Loucy (cell line): ENCODE measurements at regions not wholly inside any gene's neighbourhood (a gene's known extent, or its start where the extent isn't known, plus 50 kb on each side); places are given as distances from the start of the nearest gene placed in this dataset.

Source experiments
- H2AFZ ChIP-seq: fragments of 200-600 bp; sonication (generic); 2 replicates; pipeline ENCODE4 v1.6.0; 2016; ENCODE audit warnings: antibody characterized with exemption, mild to moderate bottlenecking, low read length, moderate library complexity
- H3F3A ChIP-seq: fragments of 200-600 bp; 2 replicates; pipeline ENCODE4 v1.6.0; 2016; ENCODE audit warnings: antibody characterized with exemption, low read depth, mild to moderate bottlenecking
- H3K27me3 ChIP-seq: fragments of 200-600 bp; sonication (generic); 2 replicates; pipeline ENCODE4 v1.6.1; 2014; ENCODE audit warnings: low read length, mild to moderate bottlenecking; ENCODE audit not compliant: insufficient read depth, poor library complexity, severe bottlenecking
- H3K36me3 ChIP-seq: fragments of 200-600 bp; sonication (generic); 2 replicates; pipeline ENCODE4 v1.6.1; 2016; ENCODE audit warnings: low read length; ENCODE audit not compliant: insufficient read depth
- H3K4me1 ChIP-seq: fragments of 200-600 bp; sonication (generic); 2 replicates; pipeline ENCODE4 v1.5.1; 2014; ENCODE audit warnings: low read length, mild to moderate bottlenecking; ENCODE audit not compliant: insufficient read depth, poor library complexity, severe bottlenecking
- H3K4me2 ChIP-seq: fragments of 200-600 bp; sonication (generic); 2 replicates; pipeline ENCODE4 v1.6.0; 2014; ENCODE audit warnings: antibody characterized with exemption, low read length, low read depth, mild to moderate bottlenecking; ENCODE audit not compliant: poor library complexity, severe bottlenecking
- H3K4me3 ChIP-seq: fragments of 200-600 bp; sonication (generic); 2 replicates; pipeline ENCODE4 v1.5.1; 2014; ENCODE audit warnings: low read length, mild to moderate bottlenecking, mixed read lengths; ENCODE audit not compliant: poor library complexity, severe bottlenecking
- H3K79me2 ChIP-seq: fragments of 200-600 bp; sonication (generic); 2 replicates; pipeline ENCODE4 v1.6.1; 2014; ENCODE audit warnings: low read length; ENCODE audit not compliant: insufficient read depth
- H3K9ac ChIP-seq: fragments of 200-600 bp; sonication (generic); 2 replicates; pipeline ENCODE4 v1.6.0; 2014; ENCODE audit warnings: mild to moderate bottlenecking, low read depth, low read length, moderate library complexity; ENCODE audit not compliant: poor library complexity, severe bottlenecking
- H3K9me2 ChIP-seq: fragments of 200-600 bp; sonication (generic); replicated peaks from 2 replicates; pipeline ENCODE4 v1.6.1; 2016; ENCODE audit warnings: low read depth, low read length, mixed read lengths
- H3K9me3 ChIP-seq: fragments of 200-600 bp; sonication (generic); 2 replicates; pipeline ENCODE4 v1.6.1; 2014; ENCODE audit warnings: mild to moderate bottlenecking, antibody characterized with exemption, low read length, low read depth; ENCODE audit not compliant: insufficient read depth
- H4K20me1 ChIP-seq: fragments of 200-600 bp; sonication (generic); 2 replicates; pipeline ENCODE4 v1.6.0; 2014; ENCODE audit warnings: antibody characterized with exemption, low read length, mild to moderate bottlenecking; ENCODE audit not compliant: insufficient read depth, poor library complexity, severe bottlenecking
- CTCF ChIP-seq: fragments of 200-600 bp; sonication (generic); conservative IDR thresholded peaks from 2 replicates; pipeline ENCODE4 v1.5.1; 2014; ENCODE audit warnings: mild to moderate bottlenecking, antibody characterized with exemption, low read length
- EZH2phosphoT487 ChIP-seq: fragments of 200-600 bp; IDR thresholded peaks from 2 replicates; pipeline ENCODE4 v1.6.1; 2018; ENCODE audit warnings: antibody characterized with exemption, mild to moderate bottlenecking, moderate library complexity, borderline replicate concordance

GRCh38 chr7:153190452-153190851 lies 430.9 kb downstream of the ACTR3B start:
- no peak overlapping the region for H3K4me3 ChIP-seq
- no peaks in the 10 kb centered on the region for H3K79me2 ChIP-seq
- H3F3A ChIP-seq: no peaks in the 10 kb centered on the region
- H3K9me3 ChIP-seq: no peaks in the 10 kb centered on the region; the same call in 1 of the 2 replicates
- H3K4me2 ChIP-seq: no peak overlapping the region
- H3K9ac ChIP-seq: no peak overlapping the region
- no peak overlapping the region for H2AFZ ChIP-seq
- no peaks in the 10 kb centered on the region for H3K4me1 ChIP-seq
- no peaks in the 10 kb centered on the region for H3K9me2 ChIP-seq
- TF ChIP-seq EZH2phosphoT487 (no peak), CTCF (no peak)
- H4K20me1 ChIP-seq: no peaks in the 10 kb centered on the region
- H3K36me3 ChIP-seq: no peaks in the 10 kb centered on the region
- no peaks in the 10 kb centered on the region for H3K27me3 ChIP-seq

- Histone ChIP-seq H3K27me3 (no peaks in the 10 kb centered on the region), H3K79me2 (no peaks in the 10 kb centered on the region), H3K4me2 (no peak overlapping the region), H3K36me3 (no peaks in the 10 kb centered on the region), H2AFZ (no peak overlapping the region), H4K20me1 (no peaks in the 10 kb centered on the region), H3K9me2 (no peaks in the 10 kb centered on the region), H3K4me3 (no peak overlapping the region), H3F3A (no peaks in the 10 kb centered on the region), H3K9ac (no peak overlapping the region), H3K9me3 (no peaks in the 10 kb centered on the region; the same call in 1 of the 2 replicates), H3K4me1 (no peaks in the 10 kb centered on the region)
- no peak for TF ChIP-seq CTCF
- no peak for TF ChIP-seq EZH2phosphoT487
Observed at GRCh38 chr7:153190986-153191385, 431.4 kb downstream of the ACTR3B start.

- no peaks in the 10 kb centered on the region for H3K36me3 ChIP-seq
- no peaks in the 10 kb centered on the region for H3K9me2 ChIP-seq
- H3K79me2 ChIP-seq: no peaks in the 10 kb centered on the region
- H3K4me1 ChIP-seq: no peaks in the 10 kb centered on the region
- no peak overlapping the region for H2AFZ ChIP-seq
- H3F3A ChIP-seq: no peaks in the 10 kb centered on the region
- H3K27me3 ChIP-seq: no peaks in the 10 kb centered on the region
- peaks cover 2% of the 10 kb centered on the region; the same call in 1 of the 2 replicates for H3K9me3 ChIP-seq
- no peaks in the 10 kb centered on the region for H4K20me1 ChIP-seq
- TF ChIP-seq EZH2phosphoT487 (no peak), CTCF (no peak)
- no peak overlapping the region for H3K9ac ChIP-seq
- no peak overlapping the region for H3K4me3 ChIP-seq
- no peak overlapping the region for H3K4me2 ChIP-seq
Observed at GRCh38 chr7:153193144-153193595, 433.6 kb downstream of the ACTR3B start.
